A673 (cell line): ENCODE measurements at regions not wholly inside any gene's neighbourhood (a gene's known extent, or its start where the extent isn't known, plus 50 kb on each side); places are given as distances from the start of the nearest gene placed in this dataset.

ENCODE experiments used
- BruUV-seq: library from RNA; stranded (reverse); fragments of 400-500 nt; replicated peaks from 2 replicates; lab custom pipeline; 2021; lab: Mats Ljungman, UMichigan
- CTCF ChIA-PET: fragments of 300-600 bp; sonication (Branson Sonifier 250); formaldehyde crosslinking; loops from one replicate; lab custom pipeline; 2022; ENCODE audit warnings: antibody characterized with exemption; lab: Charles Lee
- POLR2A ChIA-PET: fragments of 300-600 bp; sonication (Branson Sonifier 250); formaldehyde crosslinking; loops from one replicate; lab custom pipeline; 2022; ENCODE audit warnings: antibody characterized with exemption; ENCODE audit not compliant: low non-redundant PET; lab: Charles Lee
- DNase-seq: peaks from one replicate; pipeline ENCODE4 v3.0.0-alpha.2; 2015; ENCODE audit warnings: low spot score
- H3K27ac ChIP-seq: fragments of 200-600 bp; sonication (generic); 2 replicates; pipeline ENCODE4 v1.5.1; 2016; ENCODE audit warnings: mixed run types, low read depth, mild to moderate bottlenecking, mixed read lengths, antibody characterized with exemption, low read length; ENCODE audit not compliant: poor library complexity, severe bottlenecking
- H3K27me3 ChIP-seq: fragments of 200-600 bp; sonication (generic); replicated peaks from 2 replicates; pipeline ENCODE4 v1.6.1; 2017; ENCODE audit warnings: mixed run types, low read depth, mild to moderate bottlenecking, mixed read lengths, antibody characterized with exemption, low read length; ENCODE audit not compliant: insufficient read depth, poor library complexity
- H3K36me3 ChIP-seq: fragments of 200-600 bp; sonication (generic); 2 replicates; pipeline ENCODE4 v1.6.1; 2016; ENCODE audit warnings: mixed run types, mild to moderate bottlenecking, mixed read lengths, antibody characterized with exemption, low read length; ENCODE audit not compliant: insufficient read depth, poor library complexity, severe bottlenecking
- H3K4me1 ChIP-seq: fragments of 200-600 bp; sonication (generic); 2 replicates; pipeline ENCODE4 v1.6.1; 2017; ENCODE audit warnings: mixed run types, mild to moderate bottlenecking, mixed read lengths, antibody characterized with exemption, low read length; ENCODE audit not compliant: insufficient read depth, poor library complexity, severe bottlenecking
- H3K4me3 ChIP-seq: fragments of 200-600 bp; sonication (generic); 2 replicates; pipeline ENCODE4 v1.5.1; 2016; ENCODE audit warnings: low read depth, mixed run types, mild to moderate bottlenecking, mixed read lengths, low read length; ENCODE audit not compliant: poor library complexity, severe bottlenecking
- H3K9me3 ChIP-seq: fragments of 200-600 bp; sonication (generic); 2 replicates; pipeline ENCODE4 v1.6.1; 2016; ENCODE audit warnings: mixed run types, low read depth, mild to moderate bottlenecking, mixed read lengths, antibody characterized with exemption, low read length; ENCODE audit not compliant: poor library complexity, severe bottlenecking
- CTCF ChIP-seq: fragments of 300-800, 200-600 bp; sonication (generic); conservative IDR thresholded peaks from 2 replicates; pipeline ENCODE4 v1.5.1; 2017; ENCODE audit warnings: low read depth, mild to moderate bottlenecking, antibody characterized with exemption, low read length, moderate library complexity, mixed read lengths
- EZH2 ChIP-seq: fragments of 200-600 bp; sonication (generic); IDR thresholded peaks from 2 replicates; pipeline ENCODE4 v1.6.1; 2017; ENCODE audit warnings: borderline replicate concordance, low read depth, mild to moderate bottlenecking, mixed read lengths, antibody characterized with exemption, low read length; ENCODE audit not compliant: poor library complexity, severe bottlenecking
- intact Hi-C: fragments of 100-400 bp; cut with micrococcal nuclease; formaldehyde crosslinking; loops from one replicate; pipeline ENCODE4 v1.10.0; 2022; ENCODE audit not compliant: unreplicated experiment

- Histone ChIP-seq H3K9me3 (no peaks in the 10 kb centered on the region), H3K36me3 (no peaks in the 10 kb centered on the region), H3K4me3 (no peak overlapping the region), H3K27me3 (no peaks in the 10 kb centered on the region), H3K4me1 (no peaks in the 10 kb centered on the region), H3K27ac (no peak overlapping the region)
- BruUV-seq = no TSS peak
- no peak for DNase-seq
- ChIA-PET CTCF (no interaction called here), POLR2A (interaction anchor here (0.6 kb wide), 1 partner anchor 1180 kb away, joined by 3 read pairs; no protein-coding TSS in a partner anchor)
- TF ChIP-seq CTCF (no peak), EZH2 (no peak)
- intact Hi-C loops = no loop called here
Measured at GRCh38 chr11:57899378-57899777, 124.3 kb upstream of the OR9Q1 start.

GRCh38 chr11:57900320-57900719 lies 123.4 kb upstream of the OR9Q1 start:
- no peak overlapping the region for H3K27ac ChIP-seq
- H3K4me1 ChIP-seq = no peaks in the 10 kb centered on the region
- no peak overlapping the region for H3K4me3 ChIP-seq
- no peaks in the 10 kb centered on the region for H3K27me3 ChIP-seq
- DNase-seq = no peak
- ChIA-PET POLR2A (no interaction called here), CTCF (no interaction called here)
- no peaks in the 10 kb centered on the region for H3K9me3 ChIP-seq
- intact Hi-C loops = no loop called here
- BruUV-seq = no TSS peak
- H3K36me3 ChIP-seq = no peaks in the 10 kb centered on the region
- TF ChIP-seq EZH2 (no peak), CTCF (no peak)

- no peak for TF ChIP-seq EZH2
- no peak for TF ChIP-seq CTCF
- DNase-seq = no peak
- no TSS peak for BruUV-seq
- Histone ChIP-seq H3K27ac (no peak overlapping the region), H3K27me3 (no peaks in the 10 kb centered on the region), H3K4me1 (no peaks in the 10 kb centered on the region), H3K36me3 (no peaks in the 10 kb centered on the region), H3K9me3 (no peaks in the 10 kb centered on the region), H3K4me3 (no peak overlapping the region)
- POLR2A ChIA-PET = no interaction called here
- CTCF ChIA-PET = no interaction called here
- intact Hi-C loops = no loop called here
Measured at GRCh38 chr11:57901278-57901677, 122.4 kb upstream of the OR9Q1 start.
